Right lobe of liver (tissue), 6 donors: ENCODE measurements at regions not wholly inside any gene's neighbourhood (a gene's known extent, or its start where the extent isn't known, plus 50 kb on each side); places are given as distances from the start of the nearest gene placed in this dataset.

Experiments used
- ATAC-seq, 4 donors: fragments of 200-7000 bp; cut with Tn5 transposase; one replicate each; pipeline ENCODE4 v1.9.1; 2020; ENCODE audit warnings: mild to moderate bottlenecking in 4 of 4, moderate library complexity in 4 of 4
- DNase-seq, 3 donors: peaks; one replicate each; pipeline ENCODE4 v3.0.0-alpha.2; 2020
- H3K27ac ChIP-seq, 3 donors: fragments of 200-600 bp; one replicate each; pipeline ENCODE4 v1.8.0; 2022
- H3K27me3 ChIP-seq, 2 donors: fragments of 200-600 bp; one replicate each; pipeline ENCODE4 v1.8.0; 2022
- H3K36me3 ChIP-seq, 4 donors: fragments of 200-600 bp; sonication (generic) in 1 of 4; one replicate each; pipeline versions ENCODE4 v1.5.1 to v1.8.0; 2017 to 2022; ENCODE audit warnings: control low read depth in 1 of 4
- H3K4me1 ChIP-seq, 4 donors: fragments of 200-600 bp; sonication (generic) in 1 of 4; one replicate each; pipeline versions ENCODE4 v1.5.1 to v1.8.0; 2017 to 2022; ENCODE audit warnings: control low read depth in 1 of 4
- H3K4me3 ChIP-seq, 3 donors: fragments of 200-600 bp; one replicate each; pipeline ENCODE4 v1.8.0; 2022
- H3K9me3 ChIP-seq, 4 donors: fragments of 200-600 bp; sonication (generic) in 1 of 4; one replicate each; pipeline versions ENCODE4 v1.5.1 to v1.8.0; 2017 to 2022; ENCODE audit warnings: control low read depth in 1 of 4
- POLR2A ChIP-seq: fragments of 450-650 bp; IDR thresholded peaks from one replicate; pipeline ENCODE4 v1.6.1; 2017; ENCODE audit warnings: antibody characterized with exemption, mild to moderate bottlenecking
- WGBS: methylation state at CpG from one replicate; pipeline ENCODE4 v1.1.6; 2018; ENCODE audit warnings: low coverage, low lambda C conversion rate; ENCODE audit not compliant: insufficient coverage; ENCODE audit errors: missing lambda C conversion rate; 5-methylcytosine and 5-hydroxymethylcytosine counted together
- intact Hi-C, 2 donors: fragments of 100-400 bp; cut with DNase I; formaldehyde crosslinking; loops; one replicate each; pipeline versions ENCODE4 v1.11.2 to v1.14.1; 2022
- TF ChIP-seq, protein P1 (sequence below), 4 donors: fragments of 200-600 bp in 3 of 4; fragments of 450-650 bp in 1 of 4; IDR thresholded peaks; one replicate each; pipeline versions ENCODE4 v1.5.1 to v1.8.0; 2016 to 2022; ENCODE audit warnings: antibody characterized with exemption in 4 of 4, mild to moderate bottlenecking in 2 of 4
- donor health status: DM: no; HTN: yes; CAD: no.
- donor health status: DM: no; HTN: no; CAD: no.
- donor health status: DM: no; HTN: no; CAD: no.
- donor health status: DM: no; HTN: yes; CAD: no.
- donor health status: DM: no; HTN: yes; CAD: no.

DNA sequence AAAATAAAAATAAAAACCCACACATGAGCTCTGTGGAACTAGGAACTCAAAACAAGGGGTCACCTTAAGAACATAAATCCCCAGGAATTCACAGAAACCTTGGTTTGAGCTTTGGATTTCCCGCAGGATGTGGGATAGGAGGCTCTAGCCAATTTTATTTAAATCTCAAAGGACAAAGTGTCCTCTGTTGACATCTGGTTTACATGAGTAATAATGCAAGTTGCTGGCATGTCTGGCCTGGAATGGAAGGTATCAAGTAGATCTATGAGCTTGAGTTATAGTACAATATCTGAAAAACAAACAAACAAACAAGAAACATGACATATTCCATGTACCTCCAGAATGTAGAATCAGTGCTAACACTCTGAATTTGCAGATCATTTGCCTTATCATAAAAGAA lies 94.2 kb upstream of the SLIT3 start:
- whole genome bisulfite sequencing = no CpG with 5 or more reads among the region's 1 CpG

DNA sequence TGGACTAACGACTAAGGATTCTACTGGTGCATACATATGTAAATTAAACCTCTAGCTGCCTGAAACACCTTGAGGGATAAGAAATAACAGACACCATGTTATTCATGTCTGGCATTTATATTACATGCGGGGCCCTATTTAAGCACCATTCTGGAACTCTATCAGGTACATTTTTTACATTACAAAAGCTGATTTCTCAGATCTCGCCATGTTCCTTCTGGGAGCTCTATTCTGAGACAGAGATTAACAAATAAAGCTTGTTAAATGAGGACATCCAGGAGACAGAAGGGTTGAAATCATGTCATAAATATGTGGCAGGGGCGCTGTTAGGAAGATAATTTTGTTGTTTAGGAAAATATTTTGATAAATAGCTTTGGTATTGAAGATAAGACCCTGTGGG lies 93.4 kb upstream of the SLIT3 start:
- DNase-seq = no peak

More for the DNA sequence above, 94.2 kb upstream of the SLIT3 start:
- H3K27ac ChIP-seq = no peak overlapping the region
- no peak for TF ChIP-seq POLR2A
- TF ChIP-seq, protein P1, sequence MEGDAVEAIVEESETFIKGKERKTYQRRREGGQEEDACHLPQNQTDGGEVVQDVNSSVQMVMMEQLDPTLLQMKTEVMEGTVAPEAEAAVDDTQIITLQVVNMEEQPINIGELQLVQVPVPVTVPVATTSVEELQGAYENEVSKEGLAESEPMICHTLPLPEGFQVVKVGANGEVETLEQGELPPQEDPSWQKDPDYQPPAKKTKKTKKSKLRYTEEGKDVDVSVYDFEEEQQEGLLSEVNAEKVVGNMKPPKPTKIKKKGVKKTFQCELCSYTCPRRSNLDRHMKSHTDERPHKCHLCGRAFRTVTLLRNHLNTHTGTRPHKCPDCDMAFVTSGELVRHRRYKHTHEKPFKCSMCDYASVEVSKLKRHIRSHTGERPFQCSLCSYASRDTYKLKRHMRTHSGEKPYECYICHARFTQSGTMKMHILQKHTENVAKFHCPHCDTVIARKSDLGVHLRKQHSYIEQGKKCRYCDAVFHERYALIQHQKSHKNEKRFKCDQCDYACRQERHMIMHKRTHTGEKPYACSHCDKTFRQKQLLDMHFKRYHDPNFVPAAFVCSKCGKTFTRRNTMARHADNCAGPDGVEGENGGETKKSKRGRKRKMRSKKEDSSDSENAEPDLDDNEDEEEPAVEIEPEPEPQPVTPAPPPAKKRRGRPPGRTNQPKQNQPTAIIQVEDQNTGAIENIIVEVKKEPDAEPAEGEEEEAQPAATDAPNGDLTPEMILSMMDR (IDR thresholded peaks at IDR 0.05) = no peak
- no peaks in the 10 kb centered on the region for H3K36me3 ChIP-seq
- DNase-seq (no peak), ATAC-seq (no peak)
- intact Hi-C loops = no loop called here
- no peaks in the 10 kb centered on the region for H3K4me1 ChIP-seq
- H3K27me3 ChIP-seq = no peaks in the 10 kb centered on the region
- H3K9me3 ChIP-seq = no peaks in the 10 kb centered on the region
- H3K4me3 ChIP-seq = no peak overlapping the region

DNA sequence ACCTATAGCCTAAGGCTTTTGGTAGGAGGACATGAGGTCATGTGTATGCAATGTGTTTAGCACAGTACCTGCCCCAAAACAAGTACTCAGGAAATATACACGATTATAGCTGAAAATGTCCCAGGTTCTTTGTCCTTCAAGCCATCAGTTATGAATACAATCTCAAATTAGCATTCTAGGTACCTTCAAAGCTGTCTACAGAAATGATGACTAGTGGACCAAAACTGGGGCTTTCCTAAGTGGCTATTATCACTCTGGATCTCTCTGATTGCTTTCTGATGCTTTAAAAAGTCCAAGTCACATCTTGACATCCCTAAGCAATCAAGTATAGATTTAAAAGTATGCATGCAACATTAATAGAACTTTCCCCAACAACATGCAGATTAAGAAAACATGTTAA lies 93.0 kb upstream of the SLIT3 start:
- DNase-seq = no peak
- TF ChIP-seq, protein P1 (IDR thresholded peaks at IDR 0.05) = no peak
- no peak for TF ChIP-seq POLR2A
- Histone ChIP-seq H3K27me3 (no peaks in the 10 kb centered on the region), H3K4me1 (no peaks in the 10 kb centered on the region), H3K4me3 (no peak overlapping the region), H3K36me3 (no peaks in the 10 kb centered on the region), H3K9me3 (no peaks in the 10 kb centered on the region), H3K27ac (no peak overlapping the region)
- no peak for ATAC-seq
- intact Hi-C loops = no loop called here
- WGBS = 7% methylated on average over 1 of the region's 1 CpG

More for the DNA sequence above, 93.4 kb upstream of the SLIT3 start:
- Histone ChIP-seq H3K4me1 (no peaks in the 10 kb centered on the region), H3K9me3 (no peaks in the 10 kb centered on the region), H3K4me3 (no peak overlapping the region), H3K27ac (no peak overlapping the region), H3K36me3 (no peaks in the 10 kb centered on the region), H3K27me3 (no peaks in the 10 kb centered on the region)
- ATAC-seq = no peak
- intact Hi-C loops = no loop called here
- TF ChIP-seq POLR2A = no peak
- TF ChIP-seq, protein P1 (IDR thresholded peaks at IDR 0.05) = no peak
- 53% methylated on average over 4 of the region's 4 CpGs for WGBS

DNA sequence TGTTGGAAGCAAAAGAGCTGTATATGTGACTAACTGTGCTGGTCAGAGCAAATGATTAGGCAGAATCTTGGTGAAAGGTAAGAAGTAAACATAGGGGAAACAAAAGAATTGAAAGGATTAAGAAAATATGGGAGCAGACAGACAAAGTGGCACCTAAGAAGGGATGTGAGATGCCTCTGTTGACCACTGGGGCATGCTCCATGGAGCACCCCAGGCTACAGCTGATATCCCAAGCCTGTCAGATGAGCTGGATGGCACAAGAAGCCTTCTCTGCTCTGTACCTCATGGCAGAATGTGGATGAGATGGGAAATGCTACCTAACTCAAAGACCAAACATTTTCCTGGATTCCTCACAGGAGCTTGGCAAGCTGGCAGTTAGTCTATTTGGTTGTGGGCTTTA lies 89.3 kb upstream of the SLIT3 start:
- intact Hi-C loops = no loop called here
- H3K9me3 ChIP-seq = no peaks in the 10 kb centered on the region
- H3K4me3 ChIP-seq = no peak overlapping the region
- no peaks in the 10 kb centered on the region for H3K4me1 ChIP-seq
- TF ChIP-seq, protein P1 (IDR thresholded peaks at IDR 0.05) = no peak
- no peak for TF ChIP-seq POLR2A
- no peak overlapping the region for H3K27ac ChIP-seq
- H3K27me3 ChIP-seq = no peaks in the 10 kb centered on the region
- ATAC-seq = no peak
- DNase-seq = no peak
- no peaks in the 10 kb centered on the region for H3K36me3 ChIP-seq

DNA sequence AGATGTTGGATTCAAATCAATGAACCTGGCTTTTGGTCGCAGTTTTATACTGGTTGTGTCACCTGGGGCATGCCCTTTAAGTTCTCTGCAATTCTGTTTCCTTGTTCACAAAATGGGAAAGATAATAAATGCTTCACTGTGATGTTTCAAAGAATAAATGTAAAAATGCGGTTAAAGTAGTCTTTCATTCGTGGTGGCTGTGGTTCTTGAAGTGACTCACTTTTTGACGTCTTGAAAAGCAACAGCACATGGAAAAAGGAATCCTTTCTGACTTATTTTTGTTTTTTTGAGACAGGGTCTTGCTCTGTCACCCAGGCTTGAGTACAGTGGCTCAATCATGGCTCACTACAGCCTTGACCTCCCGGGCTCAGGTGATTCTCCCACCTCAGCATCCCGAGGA lies 88.4 kb upstream of the SLIT3 start:
- 60% methylated on average over 6 of the region's 6 CpGs for WGBS
- DNase-seq (no peak), ATAC-seq (no peak)
- H3K27ac ChIP-seq = no peak overlapping the region
- no peaks in the 10 kb centered on the region for H3K27me3 ChIP-seq
- H3K36me3 ChIP-seq = no peaks in the 10 kb centered on the region
- H3K4me1 ChIP-seq = no peaks in the 10 kb centered on the region
- intact Hi-C loops = no loop called here
- H3K4me3 ChIP-seq = no peak overlapping the region
- TF ChIP-seq POLR2A = no peak
- TF ChIP-seq, protein P1 (IDR thresholded peaks at IDR 0.05) = no peak
- H3K9me3 ChIP-seq = no peaks in the 10 kb centered on the region
